ENCODE measurements at regions not wholly inside any gene's neighbourhood (a gene's known extent, or its start where the extent isn't known, plus 50 kb on each side); places are given as distances from the start of the nearest gene placed in this dataset.

DNA sequence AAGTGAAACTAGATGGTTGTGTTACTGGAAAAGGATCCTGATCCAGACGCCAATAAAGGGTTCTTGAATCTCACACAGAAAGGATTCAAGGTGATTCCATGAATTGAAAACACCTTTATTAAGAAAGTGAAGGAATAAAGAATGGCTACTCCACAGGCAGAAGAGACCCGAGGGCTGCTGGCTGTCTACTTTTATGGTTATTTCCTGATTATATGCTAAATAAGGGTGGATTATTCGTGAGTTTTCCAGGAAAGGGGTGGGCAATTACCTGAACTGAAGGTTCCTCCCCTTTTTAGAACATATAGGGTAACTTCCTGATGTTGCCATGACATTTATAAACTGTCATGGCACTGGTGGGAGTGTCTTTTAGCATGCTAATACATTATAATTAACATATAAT, 50.9 kb upstream of the WARS2 start:
- H3K27ac Mint-ChIP-seq, result no peak overlapping the region
- no peaks in the 10 kb centered on the region for H3K27me3 Mint-ChIP-seq
- intact Hi-C loops (cut with micrococcal nuclease), result no loop called here
- TF ChIP-seq, protein P1, sequence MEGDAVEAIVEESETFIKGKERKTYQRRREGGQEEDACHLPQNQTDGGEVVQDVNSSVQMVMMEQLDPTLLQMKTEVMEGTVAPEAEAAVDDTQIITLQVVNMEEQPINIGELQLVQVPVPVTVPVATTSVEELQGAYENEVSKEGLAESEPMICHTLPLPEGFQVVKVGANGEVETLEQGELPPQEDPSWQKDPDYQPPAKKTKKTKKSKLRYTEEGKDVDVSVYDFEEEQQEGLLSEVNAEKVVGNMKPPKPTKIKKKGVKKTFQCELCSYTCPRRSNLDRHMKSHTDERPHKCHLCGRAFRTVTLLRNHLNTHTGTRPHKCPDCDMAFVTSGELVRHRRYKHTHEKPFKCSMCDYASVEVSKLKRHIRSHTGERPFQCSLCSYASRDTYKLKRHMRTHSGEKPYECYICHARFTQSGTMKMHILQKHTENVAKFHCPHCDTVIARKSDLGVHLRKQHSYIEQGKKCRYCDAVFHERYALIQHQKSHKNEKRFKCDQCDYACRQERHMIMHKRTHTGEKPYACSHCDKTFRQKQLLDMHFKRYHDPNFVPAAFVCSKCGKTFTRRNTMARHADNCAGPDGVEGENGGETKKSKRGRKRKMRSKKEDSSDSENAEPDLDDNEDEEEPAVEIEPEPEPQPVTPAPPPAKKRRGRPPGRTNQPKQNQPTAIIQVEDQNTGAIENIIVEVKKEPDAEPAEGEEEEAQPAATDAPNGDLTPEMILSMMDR (IDR thresholded peaks at IDR 0.05), result no peak
- peaks cover 51% of the 10 kb centered on the region for H3K36me3 Mint-ChIP-seq (ENCODE audit: low read depth)
- H3K9me3 Mint-ChIP-seq, result peaks cover 12% of the 10 kb centered on the region
- CTCF ChIA-PET, result no interaction called here
- DNase-seq (no peak), ATAC-seq (ENCODE audit: low read depth) (no peak)
- H3K4me1 Mint-ChIP-seq, result no peaks in the 10 kb centered on the region
- POLR2A ChIA-PET, result no interaction called here
- no peak overlapping the region for H3K4me3 Mint-ChIP-seq

DNA sequence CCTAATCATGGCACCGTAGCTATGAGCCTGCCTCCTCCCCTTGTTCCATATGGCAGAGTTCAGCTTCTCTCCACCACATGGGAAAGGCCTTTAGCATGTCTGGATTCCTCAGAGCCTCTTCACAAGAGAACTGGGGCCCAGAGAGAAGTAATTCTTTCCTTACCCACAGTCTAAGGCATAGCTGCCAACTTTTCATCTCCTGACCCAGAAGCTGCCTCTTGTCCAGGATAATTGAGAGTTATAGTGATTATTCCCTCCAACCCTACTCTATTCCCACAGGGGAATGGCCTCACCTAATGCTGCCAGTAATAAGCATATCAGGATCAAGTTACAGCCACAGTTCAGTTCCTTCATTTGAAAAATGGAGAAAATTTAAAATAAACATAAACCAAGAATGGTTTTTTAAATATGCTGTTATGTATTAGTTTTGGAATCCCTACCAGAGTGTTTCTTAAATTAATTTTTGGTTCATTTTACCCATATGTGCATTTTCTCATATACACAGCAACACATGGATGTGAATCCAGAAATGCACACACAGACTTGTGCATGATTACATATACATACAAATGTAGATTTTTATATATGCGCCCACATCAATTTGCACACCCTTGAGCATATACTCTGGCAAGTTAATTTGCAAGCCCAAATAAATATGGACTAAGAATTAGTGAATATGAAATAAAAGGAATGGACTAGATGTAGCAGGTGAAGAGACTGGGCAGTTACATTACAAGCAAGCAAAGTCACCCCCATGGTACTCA, 63.9 kb upstream of the WARS2 start:
- Mint-ChIP-seq H3K4me3 (no peak overlapping the region), H3K27ac (no peak overlapping the region), H3K4me1 (no peaks in the 10 kb centered on the region), H3K27me3 (no peaks in the 10 kb centered on the region), H3K36me3 (ENCODE audit: low read depth) (peaks cover 26% of the 10 kb centered on the region), H3K9me3 (peaks cover 5% of the 10 kb centered on the region)
- ChIA-PET POLR2A (no interaction called here), CTCF (no interaction called here)
- ATAC-seq (ENCODE audit: low read depth) (no peak), DNase-seq (no peak)
- intact Hi-C loops (cut with micrococcal nuclease), result no loop called here
- TF ChIP-seq, protein P1 (IDR thresholded peaks at IDR 0.05), result no peak

DNA sequence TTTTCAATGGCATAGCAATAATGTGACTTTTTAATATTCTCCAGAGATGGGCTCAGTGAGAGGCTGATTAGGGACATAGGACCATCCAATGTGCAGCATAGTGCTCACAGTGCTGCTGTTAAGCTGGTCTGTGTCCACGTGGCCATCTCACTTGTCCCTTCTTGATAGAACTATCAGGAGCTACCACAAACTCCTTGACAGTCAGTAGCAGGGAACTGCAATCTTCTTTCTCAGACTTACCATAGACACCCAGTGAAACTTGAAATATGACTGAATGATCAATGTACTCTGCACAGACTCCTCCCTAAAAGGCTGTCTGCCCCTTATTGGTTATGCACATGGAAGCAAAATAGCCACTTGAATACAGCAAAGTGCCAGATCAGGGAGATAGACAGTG, 64.5 kb upstream of the WARS2 start:
- DNase-seq (no peak), ATAC-seq (ENCODE audit: low read depth) (no peak)
- Mint-ChIP-seq H3K36me3 (ENCODE audit: low read depth) (peaks cover 26% of the 10 kb centered on the region), H3K27me3 (no peaks in the 10 kb centered on the region), H3K4me1 (no peaks in the 10 kb centered on the region), H3K4me3 (no peak overlapping the region), H3K27ac (no peak overlapping the region), H3K9me3 (peaks cover 5% of the 10 kb centered on the region)
- TF ChIP-seq, protein P1 (IDR thresholded peaks at IDR 0.05), result no peak
- ChIA-PET POLR2A (no interaction called here), CTCF (no interaction called here)
- intact Hi-C loops (cut with micrococcal nuclease), result no loop called here

DNA sequence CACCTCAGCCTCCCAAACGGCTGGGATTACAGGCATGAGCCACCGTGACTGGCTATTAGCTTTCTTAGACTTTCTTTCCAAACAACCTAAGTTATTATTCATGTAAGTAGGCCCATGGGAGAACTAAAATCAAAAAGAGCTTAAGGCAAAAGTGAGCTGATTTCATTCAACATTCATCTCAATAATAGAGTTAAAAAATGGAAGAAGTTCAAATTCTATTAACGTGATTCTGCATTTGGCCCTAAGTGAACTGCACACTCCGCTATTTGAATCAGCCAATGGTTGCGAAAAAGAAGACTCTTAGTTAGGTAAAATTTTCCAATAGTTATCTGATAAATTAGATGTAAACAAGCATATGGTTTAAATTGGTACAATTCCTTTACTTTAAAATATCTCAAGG, 68.6 kb upstream of the WARS2 start:
- DNase-seq, result no peak
- no peak overlapping the region for H3K27ac Mint-ChIP-seq
- ATAC-seq (ENCODE audit: low read depth), result no peak
- H3K4me1 Mint-ChIP-seq, result no peaks in the 10 kb centered on the region
- H3K27me3 Mint-ChIP-seq, result no peaks in the 10 kb centered on the region
- CTCF ChIA-PET, result no interaction called here
- TF ChIP-seq, protein P1 (IDR thresholded peaks at IDR 0.05), result no peak
- H3K4me3 Mint-ChIP-seq, result no peak overlapping the region
- H3K36me3 Mint-ChIP-seq (ENCODE audit: low read depth), result peaks cover 23% of the 10 kb centered on the region
- peaks cover 6% of the 10 kb centered on the region for H3K9me3 Mint-ChIP-seq
- POLR2A ChIA-PET, result no interaction called here
- intact Hi-C loops (cut with micrococcal nuclease), result no loop called here

DNA sequence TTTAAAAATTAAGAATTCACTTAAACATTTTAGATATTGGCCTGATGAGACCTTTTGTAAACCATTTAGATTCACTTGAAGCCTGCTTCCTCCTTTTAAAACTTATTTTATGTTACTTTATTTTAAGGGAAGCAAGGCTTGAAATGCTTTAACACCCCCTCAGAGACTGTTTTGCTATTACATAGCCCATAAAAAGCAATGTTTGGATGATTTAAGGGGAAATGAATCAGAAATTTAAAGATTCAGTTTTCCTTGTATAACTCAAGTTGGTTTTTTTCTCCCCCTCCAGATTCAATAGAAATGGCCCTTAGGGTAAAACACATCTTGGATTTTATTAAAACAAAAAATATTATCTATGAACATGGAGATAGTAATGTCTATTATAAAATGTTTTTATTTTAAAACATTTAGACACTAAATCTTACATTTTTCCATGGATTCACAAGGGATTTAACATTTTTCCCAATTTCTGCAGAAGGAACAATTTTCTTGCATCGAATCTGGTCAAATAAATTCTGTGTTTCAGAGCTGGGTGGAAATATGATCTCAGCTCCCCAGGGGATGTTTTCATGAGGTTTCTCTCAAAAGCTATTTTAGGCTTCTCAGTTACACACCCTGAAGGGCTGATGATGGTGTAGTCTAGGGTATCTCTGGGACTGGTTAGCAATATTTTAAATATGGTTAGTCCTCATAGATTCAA, 69.3 kb upstream of the WARS2 start:
- ChIA-PET CTCF (no interaction called here), POLR2A (no interaction called here)
- Mint-ChIP-seq H3K9me3 (peaks cover 7% of the 10 kb centered on the region), H3K27me3 (no peaks in the 10 kb centered on the region), H3K36me3 (ENCODE audit: low read depth) (peaks cover 24% of the 10 kb centered on the region), H3K4me3 (no peak overlapping the region), H3K4me1 (no peaks in the 10 kb centered on the region), H3K27ac (no peak overlapping the region)
- intact Hi-C loops (cut with micrococcal nuclease), result no loop called here
- TF ChIP-seq, protein P1 (IDR thresholded peaks at IDR 0.05), result no peak
- DNase-seq (no peak), ATAC-seq (ENCODE audit: low read depth) (no peak)
